ENCODE measurements at regions not wholly inside any gene's neighbourhood (a gene's known extent, or its start where the extent isn't known, plus 50 kb on each side); places are given as distances from the start of the nearest gene placed in this dataset.
"Not testable (repeated sequence)": the region's sequence is repeated elsewhere in the genome, so short reads cannot be mapped to it uniquely, and the experiment has no call there.

DNA sequence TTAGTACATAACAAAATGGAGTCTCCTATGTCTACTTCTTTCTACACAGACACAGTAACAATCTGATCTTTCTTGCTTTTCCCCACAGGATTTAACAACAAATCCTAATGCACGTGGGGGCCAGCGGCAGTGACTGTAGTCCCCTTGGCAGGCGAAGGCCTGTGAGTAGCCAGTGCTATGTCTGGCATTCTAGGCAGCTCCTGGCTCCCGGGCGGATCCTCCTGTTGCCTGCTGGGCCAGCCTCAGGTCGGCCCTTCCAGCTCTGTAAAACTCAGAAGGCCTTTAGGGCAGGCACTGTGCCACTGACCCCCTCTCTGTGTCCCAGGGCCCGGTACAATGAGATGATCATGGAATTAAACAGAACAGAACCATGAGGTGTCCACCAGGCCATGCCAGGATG, 3981.7 kb upstream of the TPTE start:
- DNase-seq (ENCODE audit: low read depth in 2 of 2), result not testable (repeated sequence)

DNA sequence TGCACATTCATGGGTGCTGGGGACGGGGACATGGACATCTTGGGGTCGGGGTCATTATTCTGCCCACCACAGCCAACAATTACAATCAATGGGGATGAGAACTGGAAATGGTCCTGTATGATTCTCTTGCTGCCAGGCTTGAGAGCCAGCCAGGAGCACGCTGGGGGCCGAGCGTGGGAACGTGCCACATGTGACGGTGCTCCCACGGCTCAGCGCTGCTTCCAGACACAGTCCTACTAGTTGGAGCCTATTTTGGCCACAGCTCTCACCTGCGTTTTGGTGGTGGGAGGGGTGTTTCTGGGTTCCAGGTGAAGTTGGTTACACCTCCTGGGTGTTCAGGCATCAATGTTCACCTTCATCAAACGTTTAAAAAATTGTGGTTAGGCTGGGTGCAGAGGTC, 3980.3 kb upstream of the TPTE start:
- not testable (repeated sequence) for H3K4me3 ChIP-seq (replicated peaks in 1 of 2; ENCODE audit: low read depth in 2 of 2, low read length in 2 of 2); DNase-seq (ENCODE audit: low read depth in 2 of 2)

More for the DNA sequence above, 3981.7 kb upstream of the TPTE start:
- H3K4me3 ChIP-seq (replicated peaks in 1 of 2; ENCODE audit: low read depth in 2 of 2, low read length in 2 of 2), result not testable (repeated sequence)

DNA sequence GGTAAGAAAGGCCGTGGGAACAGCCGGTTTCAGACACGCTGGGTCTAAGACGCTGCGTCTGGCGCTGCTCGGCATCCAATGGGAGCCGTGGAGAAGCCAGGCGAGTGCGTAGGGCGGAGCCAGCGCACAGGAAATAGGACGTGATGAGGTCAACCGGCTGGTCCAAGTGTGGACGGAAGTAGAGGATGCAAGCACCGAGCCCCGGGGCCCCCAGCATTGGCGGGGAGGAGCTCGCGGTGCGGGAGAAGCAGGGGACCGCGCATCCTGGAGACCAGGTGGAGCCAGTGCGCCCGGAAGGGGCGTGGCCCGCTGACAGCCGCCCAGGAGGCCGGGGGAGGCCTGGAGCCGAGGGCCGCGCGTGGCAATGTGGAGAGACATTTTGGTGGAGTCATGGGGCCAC, 3976.1 kb upstream of the TPTE start:
- not testable (repeated sequence) for H3K4me3 ChIP-seq (replicated peaks in 1 of 2; ENCODE audit: low read depth in 2 of 2, low read length in 2 of 2); DNase-seq (ENCODE audit: low read depth in 2 of 2)

DNA sequence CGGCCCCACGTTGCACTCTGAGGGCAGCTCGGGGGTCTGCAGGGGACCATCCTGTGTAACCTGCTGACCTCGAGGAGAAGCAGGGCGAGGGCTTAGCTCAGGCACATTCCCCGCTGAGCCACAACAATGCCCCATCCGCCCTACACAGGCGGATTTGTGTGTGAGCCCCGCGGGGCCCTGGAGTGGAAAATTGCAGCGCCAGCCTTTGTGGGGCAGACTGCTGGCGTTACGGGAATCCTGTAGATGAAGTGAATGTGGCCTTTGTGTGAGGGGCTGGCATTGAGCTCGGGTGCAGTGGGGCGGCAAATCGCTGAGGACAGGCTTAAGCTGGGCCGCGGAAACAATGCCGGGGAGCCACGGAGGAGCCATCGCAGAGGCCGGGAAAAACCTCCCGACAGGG, 3970.3 kb upstream of the TPTE start:
- not testable (repeated sequence) for DNase-seq (ENCODE audit: low read depth in 2 of 2)

GRCh38 chr21:6553505-6554376, 3967.6 kb upstream of the TPTE start:
- not testable (repeated sequence) for H3K4me3 ChIP-seq (replicated peaks in 1 of 2; ENCODE audit: low read depth in 2 of 2, low read length in 2 of 2)

More for the DNA sequence above, 3970.3 kb upstream of the TPTE start:
- not testable (repeated sequence) for H3K4me3 ChIP-seq (replicated peaks in 1 of 2; ENCODE audit: low read depth in 2 of 2, low read length in 2 of 2)

DNA sequence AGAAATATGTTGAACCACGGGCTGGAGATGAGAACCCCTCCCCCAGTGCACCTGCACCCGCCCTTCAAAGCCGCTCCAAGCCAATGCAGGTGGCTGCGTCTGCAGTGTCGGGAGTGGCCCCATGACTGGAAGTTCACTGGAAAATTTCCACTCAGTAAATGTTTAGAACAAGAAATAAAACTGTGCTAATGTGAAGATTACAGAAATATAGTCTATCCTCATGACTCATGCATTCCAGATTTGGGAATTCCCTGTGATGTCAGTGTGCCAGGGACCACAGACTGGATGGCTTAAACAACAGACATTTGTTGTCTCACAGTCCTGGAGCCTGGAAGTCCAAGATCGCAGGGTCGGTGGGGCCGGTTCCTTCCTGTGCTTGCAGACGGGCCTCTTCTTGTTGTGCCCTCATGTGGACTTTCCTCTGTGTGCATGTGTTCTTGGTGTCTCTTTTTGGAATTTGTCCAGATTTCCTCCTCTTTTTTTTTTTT, 3967.0 kb upstream of the TPTE start:
- DNase-seq (ENCODE audit: low read depth in 2 of 2); H3K4me3 ChIP-seq (replicated peaks in 1 of 2; ENCODE audit: low read depth in 2 of 2, low read length in 2 of 2): not testable (repeated sequence)

More at GRCh38 chr21:6553505-6554376, 3967.6 kb upstream of the TPTE start:
- not testable (repeated sequence) for DNase-seq (ENCODE audit: low read depth in 2 of 2)

GRCh38 chr21:6556516-6556915, 3964.9 kb upstream of the TPTE start:
- not testable (repeated sequence) for DNase-seq (ENCODE audit: low read depth in 2 of 2)

DNA sequence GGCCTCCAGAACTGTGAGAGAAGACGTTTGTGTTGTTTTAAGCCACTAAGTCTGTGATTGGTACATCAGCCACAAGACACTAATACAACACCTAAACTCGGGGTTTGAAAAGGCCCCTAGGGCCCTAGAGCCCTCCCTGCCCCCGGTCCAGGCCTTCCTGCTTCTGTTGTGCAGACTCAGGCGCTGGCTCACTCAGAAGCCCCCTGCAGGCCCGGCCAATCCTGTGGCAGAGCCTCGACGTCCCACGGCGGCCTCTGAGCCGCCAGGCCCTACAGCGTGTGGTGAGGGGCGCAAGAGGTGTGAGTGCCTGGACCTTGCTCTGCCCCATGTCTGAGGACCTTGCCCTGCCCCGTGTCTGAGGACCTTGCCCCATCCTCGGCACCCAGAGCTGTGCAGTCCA, 3964.0 kb upstream of the TPTE start:
- H3K4me3 ChIP-seq (replicated peaks in 1 of 2; ENCODE audit: low read depth in 2 of 2, low read length in 2 of 2); DNase-seq (ENCODE audit: low read depth in 2 of 2): not testable (repeated sequence)

More at GRCh38 chr21:6556516-6556915, 3964.9 kb upstream of the TPTE start:
- H3K4me3 ChIP-seq (replicated peaks in 1 of 2; ENCODE audit: low read depth in 2 of 2, low read length in 2 of 2), result not testable (repeated sequence)

DNA sequence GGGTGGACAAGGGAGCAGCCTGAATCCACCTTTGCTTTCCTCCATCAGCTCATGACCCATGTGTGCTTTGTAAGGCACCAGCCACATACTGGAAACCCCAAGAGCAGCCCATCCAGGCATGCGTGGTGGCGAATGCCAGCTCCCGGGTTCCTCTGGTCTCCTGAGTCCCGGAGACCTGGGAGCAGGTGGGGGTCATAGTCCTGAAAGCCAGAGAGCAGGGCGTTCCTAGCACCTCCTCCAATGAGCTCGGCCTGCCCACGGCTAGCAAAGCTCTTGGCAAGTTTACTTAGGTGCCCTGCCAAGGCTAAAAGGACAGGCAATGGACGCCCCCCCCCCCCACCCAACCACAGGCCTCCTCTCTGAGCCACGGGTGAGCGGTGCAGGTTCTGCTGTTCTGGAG, 3960.2 kb upstream of the TPTE start:
- DNase-seq (ENCODE audit: low read depth in 2 of 2); H3K4me3 ChIP-seq (replicated peaks in 1 of 2; ENCODE audit: low read depth in 2 of 2, low read length in 2 of 2): not testable (repeated sequence)

GRCh38 chr21:6561578-6561977, 3959.8 kb upstream of the TPTE start:
- DNase-seq (ENCODE audit: low read depth in 2 of 2); H3K4me3 ChIP-seq (replicated peaks in 1 of 2; ENCODE audit: low read depth in 2 of 2, low read length in 2 of 2): not testable (repeated sequence)

DNA sequence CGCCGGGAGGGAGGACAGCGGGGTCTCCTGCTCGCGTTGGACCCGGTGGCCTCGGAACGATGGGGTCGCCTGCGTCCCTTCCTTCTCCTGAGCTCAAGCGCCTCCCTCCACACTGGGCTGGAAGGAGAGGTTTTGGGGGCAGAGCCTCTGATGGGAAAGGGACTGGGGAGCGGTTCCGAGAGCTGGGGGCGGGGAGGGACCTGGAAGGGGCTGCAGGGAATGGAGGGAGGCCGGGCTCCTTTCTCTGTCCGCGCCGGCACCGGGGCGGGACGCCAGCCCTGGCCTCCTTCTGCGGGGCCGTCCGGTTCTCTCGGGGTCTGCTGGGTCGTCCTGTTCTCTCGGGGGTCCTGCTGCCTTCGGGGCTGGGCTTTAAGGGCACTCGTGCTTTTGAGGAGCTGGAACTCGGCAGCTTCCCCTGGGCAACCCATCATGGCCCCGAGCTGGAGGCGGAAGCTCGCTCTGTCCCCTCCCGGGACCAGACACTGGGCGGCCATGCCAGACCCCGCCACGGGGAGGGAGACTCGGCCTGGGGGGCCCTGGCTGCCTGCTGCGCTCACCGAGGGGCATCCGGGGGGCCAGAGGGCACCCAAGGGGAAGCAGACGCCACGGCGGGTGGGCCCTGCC, 3956.7 kb upstream of the TPTE start:
- not testable (repeated sequence) for H3K4me3 ChIP-seq (replicated peaks in 1 of 2; ENCODE audit: low read depth in 2 of 2, low read length in 2 of 2); DNase-seq (ENCODE audit: low read depth in 2 of 2)

DNA sequence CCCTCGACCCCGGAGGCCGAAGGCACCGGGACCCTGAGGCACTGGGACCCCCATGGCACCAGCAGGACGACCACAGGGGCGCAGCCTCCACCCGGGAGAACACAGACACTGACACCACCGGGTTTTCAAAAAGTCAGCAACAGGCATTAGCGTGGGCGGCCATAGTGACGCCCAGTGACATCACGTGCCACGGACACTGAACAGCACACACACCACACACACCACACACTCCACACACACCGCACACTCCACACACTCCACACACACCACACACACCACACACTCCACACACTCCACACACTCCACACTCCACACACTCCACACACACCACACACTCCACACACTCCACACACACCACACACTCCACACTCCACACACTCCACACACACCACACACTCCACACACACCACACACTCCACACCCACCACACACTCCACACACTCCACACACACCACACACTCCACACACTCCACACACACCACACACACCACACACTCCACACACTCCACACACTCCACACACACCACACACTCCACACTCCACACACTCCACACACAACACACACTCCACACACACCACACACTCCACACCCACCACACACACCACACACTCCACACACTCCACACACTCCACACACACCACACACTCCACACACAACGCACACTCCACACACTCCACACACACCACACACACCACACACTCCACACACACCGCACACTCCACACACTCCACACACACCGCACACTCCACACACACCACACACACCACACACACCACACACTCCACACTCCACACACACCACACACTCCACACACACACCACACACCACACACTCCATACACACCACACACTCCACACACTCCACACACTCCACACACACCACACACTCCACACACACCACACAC, 3955.9 kb upstream of the TPTE start:
- H3K4me3 ChIP-seq (replicated peaks in 1 of 2; ENCODE audit: low read depth in 2 of 2, low read length in 2 of 2), result not testable (repeated sequence)
- peak in 1 of 2 donors; percentile 30 for DNase-seq (ENCODE audit: low read depth in 2 of 2)

DNA sequence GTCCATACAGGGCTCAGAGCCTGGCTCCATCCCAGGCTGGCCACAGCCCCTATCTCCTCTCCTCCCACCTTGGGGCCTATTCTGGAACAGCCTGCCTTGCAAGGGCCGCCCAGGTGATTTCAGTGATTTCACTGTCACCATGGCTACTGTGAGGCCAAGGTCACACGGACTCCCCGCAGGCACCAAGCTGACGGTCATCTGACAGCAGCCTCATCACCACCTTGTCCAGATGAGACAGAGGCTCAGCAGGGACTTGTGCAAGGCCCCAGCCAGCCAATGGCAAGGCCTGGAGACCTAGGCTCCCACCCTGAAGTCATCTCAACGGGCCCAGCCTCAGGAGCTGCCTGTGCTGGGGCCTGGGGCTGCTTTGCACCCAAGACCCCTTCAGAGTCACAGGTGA, 3953.8 kb upstream of the TPTE start:
- not testable (repeated sequence) for DNase-seq (ENCODE audit: low read depth in 2 of 2); H3K4me3 ChIP-seq (replicated peaks in 1 of 2; ENCODE audit: low read depth in 2 of 2, low read length in 2 of 2)

DNA sequence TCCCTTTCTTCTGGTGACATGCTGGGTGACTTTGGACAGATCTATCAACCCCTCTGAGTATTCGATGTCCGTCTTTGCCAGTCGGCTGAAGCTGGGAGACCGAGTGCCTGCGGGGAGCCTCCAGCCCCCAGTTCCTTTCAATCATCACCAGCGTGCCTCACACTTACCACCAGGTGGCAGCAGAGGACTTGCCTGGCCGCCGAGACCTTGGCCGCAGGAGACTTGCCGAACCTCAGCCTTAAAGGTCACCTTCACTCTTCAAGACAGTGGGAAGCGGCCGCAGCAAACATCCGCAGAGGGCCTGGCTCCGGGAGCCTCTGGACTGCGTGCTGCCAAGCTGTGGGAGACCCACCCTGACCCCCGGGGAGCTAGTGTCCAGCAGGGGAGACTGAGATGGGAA, 3952.2 kb upstream of the TPTE start:
- not testable (repeated sequence) for H3K4me3 ChIP-seq (replicated peaks in 1 of 2; ENCODE audit: low read depth in 2 of 2, low read length in 2 of 2); DNase-seq (ENCODE audit: low read depth in 2 of 2)

- DNase-seq (ENCODE audit: low read depth in 2 of 2); H3K4me3 ChIP-seq (replicated peaks in 1 of 2; ENCODE audit: low read depth in 2 of 2, low read length in 2 of 2): not testable (repeated sequence)
These were observed 3951.6 kb upstream of the TPTE start for GRCh38 chr21:6569587-6570392.

- not testable (repeated sequence) for DNase-seq (ENCODE audit: low read depth in 2 of 2); H3K4me3 ChIP-seq (replicated peaks in 1 of 2; ENCODE audit: low read depth in 2 of 2, low read length in 2 of 2)
These were observed 3950.5 kb upstream of the TPTE start for GRCh38 chr21:6570700-6571368.

DNA sequence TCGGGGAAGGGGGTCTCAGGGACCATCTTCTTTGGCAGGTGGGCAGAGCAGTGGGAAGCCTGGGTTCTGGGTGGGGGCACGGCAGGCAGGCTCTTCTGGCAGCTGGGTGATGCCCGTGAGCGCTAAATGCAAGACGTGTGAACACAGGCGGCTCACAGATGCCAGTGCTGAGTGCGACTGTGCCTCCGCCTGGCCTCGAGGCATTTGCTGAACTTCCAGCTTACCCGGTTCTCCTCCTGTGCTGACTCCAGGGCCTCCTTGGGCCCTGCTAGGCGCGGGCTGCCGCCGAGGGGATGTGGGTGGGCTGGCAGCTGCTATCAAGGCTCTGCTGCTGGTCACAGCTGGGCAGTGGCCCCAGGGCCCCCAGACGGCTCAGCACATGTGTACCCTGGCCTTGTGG, 3947.8 kb upstream of the TPTE start:
- not testable (repeated sequence) for DNase-seq (ENCODE audit: low read depth in 2 of 2); H3K4me3 ChIP-seq (replicated peaks in 1 of 2; ENCODE audit: low read depth in 2 of 2, low read length in 2 of 2)
